MCF 10A (cell line): ENCODE measurements at regions not wholly inside any gene's neighbourhood (a gene's known extent, or its start where the extent isn't known, plus 50 kb on each side); places are given as distances from the start of the nearest gene placed in this dataset.
"Not testable (repeated sequence)": the region's sequence is repeated elsewhere in the genome, so short reads cannot be mapped to it uniquely, and the experiment has no call there.

ENCODE experiments used
- BruUV-seq: library from RNA; stranded (reverse); fragments of 400-500 nt; replicated peaks from 2 replicates; lab custom pipeline; 2021; lab: Mats Ljungman, UMichigan
- CTCF ChIA-PET: fragments of 300-600 bp; sonication (Branson Sonifier 250); formaldehyde crosslinking; extraction: SDS; loops from one replicate; lab custom pipeline; 2021; ENCODE audit warnings: antibody characterized with exemption, inconsistent platforms; lab: Yijun Ruan, JAX
- POLR2A ChIA-PET: fragments of 300-600, 350-650 bp; sonication (Branson Sonifier 250); formaldehyde crosslinking; extraction: SDS; loops from one replicate; lab custom pipeline; 2020; ENCODE audit warnings: antibody characterized with exemption, inconsistent platforms; lab: Yijun Ruan, JAX
- DNase-seq: peaks from one replicate; pipeline ENCODE4 v3.0.0-alpha.2; 2018; ENCODE audit not compliant: unreplicated experiment
- H3K27ac Mint-ChIP-seq: one replicate; pipeline ENCODE4 v1.8.0; 2022; ENCODE audit warnings: mild to moderate bottlenecking, low read depth, mixed read lengths; ENCODE audit not compliant: unreplicated experiment
- H3K27me3 Mint-ChIP-seq: one replicate; pipeline ENCODE4 v1.8.0; 2022; ENCODE audit warnings: mixed read lengths; ENCODE audit not compliant: insufficient read depth, unreplicated experiment
- H3K36me3 Mint-ChIP-seq: one replicate; pipeline ENCODE4 v1.8.0; 2022; ENCODE audit warnings: mild to moderate bottlenecking, moderate library complexity, mixed read lengths; ENCODE audit not compliant: insufficient read depth, unreplicated experiment
- H3K4me1 Mint-ChIP-seq: one replicate; pipeline ENCODE4 v1.8.0; 2022; ENCODE audit warnings: mixed read lengths; ENCODE audit not compliant: insufficient read depth, unreplicated experiment
- H3K4me3 Mint-ChIP-seq: one replicate; pipeline ENCODE4 v1.8.0; 2022; ENCODE audit warnings: mild to moderate bottlenecking, moderate library complexity, mixed read lengths; ENCODE audit not compliant: unreplicated experiment
- H3K9me3 Mint-ChIP-seq: one replicate; pipeline ENCODE4 v1.8.0; 2022; ENCODE audit warnings: mixed read lengths; ENCODE audit not compliant: unreplicated experiment
- intact Hi-C: fragments of 100-400 bp; cut with micrococcal nuclease; formaldehyde crosslinking; loops from 2 replicates; pipeline ENCODE4 v1.14.1; 2022
- TF ChIP-seq, protein P1 (sequence below): fragments of 200-600 bp; IDR thresholded peaks from one replicate; pipeline ENCODE4 v1.8.0; 2022; ENCODE audit warnings: antibody characterized with exemption, mild to moderate bottlenecking; ENCODE audit not compliant: unreplicated experiment

DNA sequence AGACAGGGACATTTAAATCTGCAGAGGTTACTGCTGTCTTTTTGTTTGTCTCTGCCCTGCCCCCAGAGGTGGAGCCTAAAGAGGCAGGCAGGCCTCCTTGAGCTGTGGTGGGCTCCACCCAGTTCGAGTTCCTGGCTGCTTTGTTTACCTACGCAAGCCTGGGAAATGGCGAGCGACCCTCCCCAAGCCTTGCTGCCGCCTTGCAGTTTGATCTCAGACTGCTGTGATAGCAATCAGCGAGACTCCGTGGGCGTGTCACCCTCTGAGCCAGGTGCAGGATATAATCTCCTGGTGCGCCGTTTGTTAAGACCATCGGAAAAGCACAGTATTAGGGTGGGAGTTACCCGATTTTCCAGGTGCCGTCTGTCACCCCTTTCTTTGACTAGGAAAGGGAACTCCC, 93.3 kb downstream of the ANKRD30BL start:
- H3K4me1 Mint-ChIP-seq, CTCF ChIA-PET, H3K27ac Mint-ChIP-seq, H3K27me3 Mint-ChIP-seq, H3K4me3 Mint-ChIP-seq, POLR2A ChIA-PET, DNase-seq, H3K9me3 Mint-ChIP-seq, BruUV-seq, H3K36me3 Mint-ChIP-seq, intact Hi-C loops: not testable (repeated sequence)

DNA sequence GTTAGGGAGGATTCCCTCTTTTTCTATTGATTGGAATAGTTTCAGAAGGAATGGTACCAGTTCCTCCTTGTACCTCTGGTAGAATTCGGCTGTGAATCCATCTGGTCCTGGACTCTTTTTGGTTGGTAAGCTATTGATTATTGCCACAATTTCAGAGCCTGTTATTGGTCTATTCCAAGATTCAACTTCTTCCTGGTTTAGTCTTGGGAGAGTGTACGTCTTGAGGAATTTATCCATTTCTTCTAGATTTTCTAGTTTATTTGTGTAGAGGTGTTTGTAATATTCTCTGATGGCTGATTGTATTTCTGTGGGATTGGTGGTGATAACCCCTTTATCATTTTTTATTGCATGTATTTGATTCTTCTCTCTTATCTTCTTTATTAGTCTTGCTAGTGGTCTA, 96.4 kb downstream of the ANKRD30BL start:
- H3K9me3 Mint-ChIP-seq, CTCF ChIA-PET, intact Hi-C loops, BruUV-seq, DNase-seq, H3K4me1 Mint-ChIP-seq, H3K27ac Mint-ChIP-seq, H3K36me3 Mint-ChIP-seq, POLR2A ChIA-PET, H3K4me3 Mint-ChIP-seq, H3K27me3 Mint-ChIP-seq: not testable (repeated sequence)

DNA sequence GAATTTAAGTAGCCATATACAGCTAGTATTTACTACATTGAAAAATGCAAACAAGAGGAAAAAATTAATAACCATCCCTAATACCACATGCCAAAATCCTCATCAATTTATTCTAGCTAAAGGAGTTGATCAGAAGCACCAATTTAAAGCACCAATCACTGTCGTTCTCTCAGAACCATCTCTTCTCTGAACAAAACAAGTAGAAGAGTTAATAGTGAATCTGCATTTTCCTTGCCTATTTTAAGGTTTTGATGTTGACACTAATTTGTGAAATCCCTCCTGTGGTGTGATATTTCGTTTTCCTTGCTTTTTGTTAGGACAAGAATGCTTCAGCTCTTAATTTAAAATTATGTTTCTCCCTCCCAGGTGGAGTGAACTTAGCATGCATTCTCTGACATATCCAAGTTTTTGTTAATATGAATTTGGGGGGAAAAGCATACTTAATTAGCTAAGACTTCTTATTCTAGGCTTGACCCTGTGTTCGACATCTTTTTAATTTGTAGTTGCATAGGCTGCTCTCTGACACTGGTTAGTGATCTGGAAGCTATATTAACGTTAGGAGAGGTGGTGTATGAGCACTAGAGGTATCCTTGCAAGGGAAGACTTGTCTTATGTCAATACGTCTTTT, 122.0 kb downstream of the ANKRD30BL start:
- DNase-seq, intact Hi-C loops, H3K4me1 Mint-ChIP-seq, CTCF ChIA-PET, H3K9me3 Mint-ChIP-seq, BruUV-seq, H3K27me3 Mint-ChIP-seq, POLR2A ChIA-PET, H3K4me3 Mint-ChIP-seq, H3K36me3 Mint-ChIP-seq, H3K27ac Mint-ChIP-seq: not testable (repeated sequence)

DNA sequence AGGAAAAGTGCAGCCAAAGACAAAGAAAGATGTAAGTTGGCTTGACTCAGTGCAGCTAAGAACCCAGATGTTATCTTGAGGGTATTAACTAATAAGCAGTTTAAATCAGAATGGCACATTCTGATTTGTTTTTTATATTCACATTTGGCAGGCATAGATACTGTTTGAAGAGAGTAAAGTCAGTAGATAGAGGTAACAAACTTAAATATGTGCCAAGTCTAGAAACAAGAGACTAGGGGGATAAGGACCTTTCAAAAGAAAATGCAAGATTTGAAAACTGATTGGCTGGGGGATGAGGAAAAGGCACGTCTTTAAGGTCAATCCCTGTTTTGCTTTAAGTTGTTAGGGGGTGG, 122.9 kb downstream of the ANKRD30BL start:
- H3K27ac Mint-ChIP-seq, H3K4me1 Mint-ChIP-seq, H3K36me3 Mint-ChIP-seq, CTCF ChIA-PET, H3K4me3 Mint-ChIP-seq, POLR2A ChIA-PET, BruUV-seq, DNase-seq, intact Hi-C loops, H3K9me3 Mint-ChIP-seq, H3K27me3 Mint-ChIP-seq: not testable (repeated sequence)

DNA sequence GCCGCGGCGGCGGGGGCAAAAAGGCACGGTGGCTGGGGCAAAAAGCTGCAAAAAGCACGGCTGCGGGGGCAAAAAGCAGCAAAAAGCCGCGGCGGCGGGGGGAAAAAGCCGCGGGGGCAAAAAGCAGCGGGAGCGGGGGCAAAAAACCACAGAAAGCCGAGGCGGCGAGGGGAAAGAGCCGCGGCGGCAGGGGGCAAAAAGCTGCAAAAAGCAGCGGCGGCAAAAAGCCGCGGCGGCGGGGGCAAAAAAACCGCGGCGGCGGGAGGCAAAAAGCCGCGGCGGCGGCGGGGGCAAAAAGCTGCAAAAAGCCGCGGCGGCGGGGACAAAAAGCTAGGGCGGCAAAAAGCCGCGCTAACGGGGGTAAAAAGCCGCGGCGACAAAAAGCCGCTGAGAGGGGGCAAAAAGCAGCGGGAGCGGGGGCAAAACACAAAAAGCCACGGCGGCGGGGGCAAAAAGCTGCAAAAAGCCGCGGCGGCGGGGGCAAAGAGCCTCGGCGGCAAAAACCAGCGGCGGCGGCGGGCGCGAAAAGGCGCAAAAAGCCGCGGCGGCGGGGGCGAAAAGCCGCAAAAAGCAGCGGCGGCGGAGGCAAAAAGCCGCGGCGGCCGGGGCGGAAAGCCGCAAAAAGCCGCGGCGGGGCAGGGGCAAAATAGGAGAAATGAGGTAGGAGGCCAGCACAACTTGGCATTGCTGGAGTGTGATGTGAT, 123.4 kb downstream of the ANKRD30BL start:
- no peak for DNase-seq
- no peaks in the 10 kb centered on the region for H3K9me3 Mint-ChIP-seq
- intact Hi-C loops: no loop called here
- ChIA-PET CTCF (no interaction called here), POLR2A (no interaction called here)
- no peaks in the 10 kb centered on the region for H3K4me1 Mint-ChIP-seq
- no peaks in the 10 kb centered on the region for H3K36me3 Mint-ChIP-seq
- peaks cover 7% of the 10 kb centered on the region for H3K27me3 Mint-ChIP-seq
- TF ChIP-seq, protein P1, sequence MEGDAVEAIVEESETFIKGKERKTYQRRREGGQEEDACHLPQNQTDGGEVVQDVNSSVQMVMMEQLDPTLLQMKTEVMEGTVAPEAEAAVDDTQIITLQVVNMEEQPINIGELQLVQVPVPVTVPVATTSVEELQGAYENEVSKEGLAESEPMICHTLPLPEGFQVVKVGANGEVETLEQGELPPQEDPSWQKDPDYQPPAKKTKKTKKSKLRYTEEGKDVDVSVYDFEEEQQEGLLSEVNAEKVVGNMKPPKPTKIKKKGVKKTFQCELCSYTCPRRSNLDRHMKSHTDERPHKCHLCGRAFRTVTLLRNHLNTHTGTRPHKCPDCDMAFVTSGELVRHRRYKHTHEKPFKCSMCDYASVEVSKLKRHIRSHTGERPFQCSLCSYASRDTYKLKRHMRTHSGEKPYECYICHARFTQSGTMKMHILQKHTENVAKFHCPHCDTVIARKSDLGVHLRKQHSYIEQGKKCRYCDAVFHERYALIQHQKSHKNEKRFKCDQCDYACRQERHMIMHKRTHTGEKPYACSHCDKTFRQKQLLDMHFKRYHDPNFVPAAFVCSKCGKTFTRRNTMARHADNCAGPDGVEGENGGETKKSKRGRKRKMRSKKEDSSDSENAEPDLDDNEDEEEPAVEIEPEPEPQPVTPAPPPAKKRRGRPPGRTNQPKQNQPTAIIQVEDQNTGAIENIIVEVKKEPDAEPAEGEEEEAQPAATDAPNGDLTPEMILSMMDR: no peak
- no peak overlapping the region for H3K27ac Mint-ChIP-seq
- BruUV-seq: no TSS peak
- no peak overlapping the region for H3K4me3 Mint-ChIP-seq

DNA sequence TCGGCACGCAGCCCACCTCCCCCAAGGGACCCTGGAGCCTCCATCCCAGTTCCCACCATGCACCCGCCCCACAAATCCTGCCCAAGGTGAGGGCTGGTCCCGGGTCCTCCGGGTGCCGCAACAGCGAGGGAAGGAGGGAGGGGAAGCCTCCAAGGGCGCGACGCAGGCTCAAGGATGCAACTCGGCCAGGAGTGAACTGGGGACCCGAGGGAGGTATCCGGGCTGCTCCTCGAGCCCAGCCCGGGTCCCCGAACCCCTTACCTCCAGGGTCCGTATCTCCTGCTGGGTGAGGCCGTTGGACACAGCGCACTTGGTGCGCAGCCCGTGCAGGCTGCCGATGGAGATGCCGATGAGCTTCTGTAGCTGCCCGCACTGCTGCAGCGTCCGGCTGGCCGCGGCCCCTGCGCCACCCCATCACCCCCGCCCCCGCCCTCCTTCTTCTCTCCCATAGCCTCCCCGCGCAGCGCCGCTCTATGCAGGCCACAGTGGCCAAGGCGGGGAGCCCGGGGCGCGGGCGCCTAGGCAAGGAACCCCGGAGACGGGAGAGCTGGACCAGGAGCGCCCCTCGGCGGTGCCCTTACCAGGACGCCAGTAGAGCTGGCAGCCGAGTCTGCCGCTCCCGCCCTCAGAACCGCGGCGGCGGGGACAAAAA, 124.1 kb downstream of the ANKRD30BL start:
- Mint-ChIP-seq H3K27me3 (peaks cover 7% of the 10 kb centered on the region), H3K27ac (no peak overlapping the region), H3K4me3 (no peak overlapping the region), H3K9me3 (no peaks in the 10 kb centered on the region), H3K36me3 (no peaks in the 10 kb centered on the region), H3K4me1 (no peaks in the 10 kb centered on the region)
- no peak for DNase-seq
- TF ChIP-seq, protein P1: no peak
- BruUV-seq: no TSS peak
- POLR2A ChIA-PET: no interaction called here
- CTCF ChIA-PET: no interaction called here
- intact Hi-C loops: no loop called here
